Urinary bladder (tissue), 3 donors: ENCODE measurements at regions not wholly inside any gene's neighbourhood (a gene's known extent, or its start where the extent isn't known, plus 50 kb on each side); places are given as distances from the start of the nearest gene placed in this dataset.

Source experiments
- DNase-seq: peaks from one replicate; pipeline ENCODE4 v3.0.0-alpha.2; 2015; ENCODE audit errors: extremely low spot score
- H3K27ac ChIP-seq: one replicate; pipeline ENCODE4 v1.5.1; 2013; ENCODE audit warnings: low read depth, mild to moderate bottlenecking, moderate library complexity
- H3K36me3 ChIP-seq: one replicate; pipeline ENCODE4 v1.6.1; 2013; ENCODE audit warnings: mild to moderate bottlenecking, moderate library complexity; ENCODE audit not compliant: insufficient read depth
- H3K4me1 ChIP-seq: one replicate; pipeline ENCODE4 v1.6.1; 2013; ENCODE audit warnings: mild to moderate bottlenecking, moderate library complexity; ENCODE audit not compliant: insufficient read depth
- H3K4me3 ChIP-seq: one replicate; pipeline ENCODE4 v1.5.1; 2013; ENCODE audit warnings: low read depth, low read length
- WGBS: extraction: QIAGEN DNeasy Blood & Tissue Kit; methylation state at CpG from one replicate; pipeline ENCODE4 v1.1.7; 2013; 5-methylcytosine and 5-hydroxymethylcytosine counted together
- donor health status: healthy with polysubstance abuse.
- donor health status: healthy.

DNA sequence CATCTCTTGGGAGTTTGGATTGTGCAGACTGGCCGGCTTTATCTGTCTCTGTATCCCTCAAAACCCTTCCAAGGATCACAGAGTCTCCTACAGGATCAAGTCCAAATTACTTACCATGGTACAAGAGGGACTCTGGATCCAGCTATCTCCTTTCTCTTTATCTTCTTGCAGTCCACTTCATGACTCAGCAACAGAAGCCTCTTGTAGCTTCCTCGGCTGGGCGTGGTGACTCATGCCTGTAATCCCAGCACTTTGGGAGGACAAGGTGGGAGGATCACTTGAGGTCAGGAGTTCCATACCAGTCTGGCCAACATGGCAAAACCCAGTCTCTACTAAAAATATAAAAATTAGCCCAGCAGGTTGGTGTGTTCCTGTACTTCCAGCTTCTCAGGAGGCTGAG is 189.7 kb downstream of the BCAT1 start:
- DNase-seq, result no peak
- Histone ChIP-seq H3K27ac (no peak overlapping the region), H3K36me3 (no peaks in the 10 kb centered on the region), H3K4me3 (no peak overlapping the region), H3K4me1 (no peaks in the 10 kb centered on the region)
- 88% methylated on average over 3 of the region's 3 CpGs for WGBS

DNA sequence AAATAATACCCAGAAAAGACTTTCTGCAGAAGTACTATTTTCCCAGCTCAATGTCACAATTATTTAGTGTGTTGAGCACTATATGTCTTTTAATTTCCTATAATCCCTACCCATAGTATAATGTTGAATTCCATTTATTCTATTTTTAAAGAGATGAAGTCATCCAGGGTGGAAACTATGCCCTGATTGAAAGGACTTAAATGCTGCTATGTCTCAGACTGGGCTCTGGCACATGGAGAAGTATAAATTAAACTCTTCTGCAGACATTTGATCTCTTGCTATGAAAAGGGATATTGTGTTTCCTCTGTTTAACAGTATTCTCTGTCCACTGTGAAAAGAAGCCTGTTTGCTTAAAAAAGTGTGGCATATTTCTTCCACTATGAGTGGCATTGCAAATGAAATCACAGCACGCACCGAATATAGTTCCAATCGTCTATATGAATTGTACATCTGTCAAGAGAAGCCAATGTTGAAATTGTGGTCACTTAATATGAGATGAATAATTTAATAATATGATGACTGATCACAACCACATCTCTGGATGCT is 192.3 kb downstream of the BCAT1 start:
- Histone ChIP-seq H3K4me3 (no peak overlapping the region), H3K36me3 (no peaks in the 10 kb centered on the region), H3K4me1 (no peaks in the 10 kb centered on the region), H3K27ac (no peak overlapping the region)
- no peak for DNase-seq
- WGBS, result 85% methylated on average over 3 of the region's 3 CpGs

DNA sequence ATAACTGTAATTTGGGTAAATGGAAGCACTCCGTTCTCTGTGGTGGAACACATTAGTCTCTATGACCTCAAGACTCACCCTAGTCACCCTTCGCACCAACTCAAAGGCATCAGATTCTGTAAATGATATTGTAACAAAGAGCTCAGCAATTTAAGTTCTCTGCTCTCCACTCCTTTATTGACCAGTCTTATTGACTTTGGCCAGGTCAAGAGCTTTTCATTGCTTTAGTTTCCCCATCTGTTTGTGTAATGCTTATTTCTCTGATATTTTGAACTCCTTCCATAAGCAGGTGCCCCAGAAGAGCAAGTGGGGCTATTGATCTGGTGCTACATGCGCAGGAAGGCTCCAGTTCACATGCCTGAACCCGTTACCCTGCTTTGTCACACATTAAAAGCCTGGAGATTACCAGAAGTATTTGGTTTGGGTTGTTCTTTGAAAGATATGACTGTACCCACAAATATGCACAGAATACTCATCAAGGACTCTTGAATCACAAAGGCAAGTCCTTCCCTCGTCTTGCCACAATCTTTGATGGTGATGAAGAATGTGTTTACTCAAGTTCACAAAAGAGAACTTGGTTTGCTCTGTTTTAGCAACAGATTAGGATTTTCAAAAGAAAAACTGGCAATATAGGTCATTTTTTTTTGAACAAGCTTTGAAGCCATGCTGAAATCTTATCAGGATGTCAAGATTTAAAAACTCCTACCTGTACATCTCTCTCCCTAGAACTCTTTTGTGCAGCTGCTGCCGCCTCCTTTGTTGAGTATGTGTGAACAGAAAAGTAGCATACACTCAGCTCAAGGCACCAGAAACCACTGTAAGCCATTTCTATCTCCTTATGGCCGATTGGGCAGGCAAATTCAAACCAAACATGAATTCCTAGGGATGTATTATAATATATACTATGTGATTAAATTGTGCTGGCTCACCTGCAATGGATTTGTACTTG is 193.9 kb downstream of the BCAT1 start:
- DNase-seq, result no peak
- H3K27ac ChIP-seq, result no peak overlapping the region
- WGBS, result 70% methylated on average over 7 of the region's 7 CpGs
- no peaks in the 10 kb centered on the region for H3K4me1 ChIP-seq
- H3K4me3 ChIP-seq, result no peak overlapping the region
- H3K36me3 ChIP-seq, result no peaks in the 10 kb centered on the region

DNA sequence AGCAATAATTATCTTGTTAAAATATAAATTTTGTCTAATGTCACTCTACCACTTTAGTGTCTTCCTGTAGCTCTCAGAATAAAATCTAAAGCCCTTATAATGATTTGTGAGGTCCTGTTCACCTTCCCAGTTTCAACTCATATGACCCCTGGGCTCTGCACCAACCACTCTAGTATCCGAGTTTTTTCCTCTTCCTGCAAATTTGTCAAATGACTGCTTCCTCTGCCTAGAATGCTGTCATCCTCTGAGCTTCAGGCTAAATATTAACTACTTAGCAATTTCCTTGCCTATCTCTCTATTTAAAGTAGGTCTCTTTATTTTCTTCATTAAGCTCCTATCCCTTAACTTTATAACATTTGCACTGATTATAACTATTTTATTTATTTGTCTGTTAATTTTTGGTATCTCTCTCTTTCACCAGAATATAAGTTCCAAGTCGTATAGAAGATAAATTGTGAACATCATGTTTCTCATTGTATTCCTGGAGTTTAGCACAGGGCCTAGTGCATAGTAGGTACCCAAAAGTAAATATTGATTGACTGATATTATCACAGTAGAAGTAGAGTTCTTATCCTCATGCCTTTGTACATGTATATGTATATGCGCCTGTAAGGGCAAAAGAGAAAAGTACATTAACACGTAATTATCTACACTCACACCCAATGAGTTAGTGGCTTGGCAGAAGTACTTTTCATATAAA is 196.0 kb downstream of the BCAT1 start:
- WGBS, result 71% methylated on average over 4 of the region's 4 CpGs
- H3K36me3 ChIP-seq, result no peaks in the 10 kb centered on the region
- H3K4me3 ChIP-seq, result no peak overlapping the region
- no peaks in the 10 kb centered on the region for H3K4me1 ChIP-seq
- no peak overlapping the region for H3K27ac ChIP-seq
- no peak for DNase-seq

DNA sequence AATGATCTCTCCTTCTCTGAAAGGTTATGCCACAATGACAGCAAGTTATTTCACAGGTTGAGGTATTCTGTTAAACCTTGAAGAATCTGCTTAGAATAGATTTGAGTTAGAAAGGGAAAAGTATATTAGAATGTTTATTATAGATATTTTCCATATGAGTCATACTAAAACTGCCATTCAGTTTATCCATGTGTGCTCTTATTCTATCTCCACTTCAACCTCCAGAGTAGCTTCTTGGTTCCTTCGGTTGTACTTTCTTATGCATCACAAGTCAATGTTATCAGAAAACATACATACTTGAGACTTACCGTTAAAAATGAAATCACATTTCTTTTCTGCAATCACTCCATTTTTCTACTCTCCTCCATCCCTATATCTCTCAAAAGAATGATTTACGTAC is 197.7 kb downstream of the BCAT1 start:
- no peak overlapping the region for H3K27ac ChIP-seq
- H3K4me1 ChIP-seq, result no peaks in the 10 kb centered on the region
- no peaks in the 10 kb centered on the region for H3K36me3 ChIP-seq

DNA sequence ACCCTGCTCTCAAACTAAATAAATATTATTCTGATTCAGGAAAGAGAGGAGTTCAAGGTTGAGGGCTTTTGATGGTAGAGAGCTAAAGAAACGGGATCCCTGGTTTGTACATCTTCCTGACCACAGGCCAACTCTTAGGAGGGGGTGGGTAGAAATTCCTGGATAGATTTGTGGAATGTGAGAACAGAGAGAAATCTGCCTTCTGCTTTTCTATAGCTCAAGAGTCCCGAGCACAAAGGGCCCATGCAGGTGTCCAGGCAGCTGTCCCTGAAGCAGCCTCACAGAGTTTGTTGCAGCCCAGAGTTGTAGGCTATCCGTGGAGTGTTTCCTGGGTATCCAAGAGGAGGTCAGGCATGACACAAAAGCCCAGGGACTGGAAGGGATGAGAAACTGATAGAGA is 198.6 kb downstream of the BCAT1 start:
- Histone ChIP-seq H3K4me3 (no peak overlapping the region), H3K27ac (no peak overlapping the region), H3K4me1 (no peaks in the 10 kb centered on the region), H3K36me3 (no peaks in the 10 kb centered on the region)
- 68% methylated on average over 3 of the region's 3 CpGs for WGBS
- DNase-seq, result no peak

More for the DNA sequence above, 197.7 kb downstream of the BCAT1 start:
- no peak overlapping the region for H3K4me3 ChIP-seq
- no peak for DNase-seq
- WGBS, result 85% methylated on average over 3 of the region's 3 CpGs

DNA sequence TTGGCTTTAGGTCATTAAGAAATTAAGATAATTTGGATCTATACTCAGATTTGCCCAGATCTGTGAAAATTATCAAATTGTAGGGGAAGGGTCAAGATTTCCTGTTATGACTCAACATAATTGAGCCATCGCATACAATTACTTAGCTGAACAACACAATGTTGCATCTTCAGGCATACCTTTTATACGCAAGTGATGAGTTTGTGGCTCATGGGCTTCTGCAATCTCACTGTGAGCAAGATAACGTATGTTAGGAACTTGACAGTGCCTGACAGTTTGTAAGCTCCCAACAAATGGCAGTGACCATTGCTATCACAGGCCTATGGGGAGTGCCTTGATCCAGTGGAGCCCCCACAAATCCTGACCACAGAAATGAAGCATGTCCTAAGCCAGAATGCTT is 199.7 kb downstream of the BCAT1 start:
- Histone ChIP-seq H3K4me1 (no peaks in the 10 kb centered on the region), H3K36me3 (no peaks in the 10 kb centered on the region), H3K4me3 (no peak overlapping the region), H3K27ac (no peak overlapping the region)
- 93% methylated on average over 3 of the region's 3 CpGs for WGBS
- DNase-seq, result no peak

DNA sequence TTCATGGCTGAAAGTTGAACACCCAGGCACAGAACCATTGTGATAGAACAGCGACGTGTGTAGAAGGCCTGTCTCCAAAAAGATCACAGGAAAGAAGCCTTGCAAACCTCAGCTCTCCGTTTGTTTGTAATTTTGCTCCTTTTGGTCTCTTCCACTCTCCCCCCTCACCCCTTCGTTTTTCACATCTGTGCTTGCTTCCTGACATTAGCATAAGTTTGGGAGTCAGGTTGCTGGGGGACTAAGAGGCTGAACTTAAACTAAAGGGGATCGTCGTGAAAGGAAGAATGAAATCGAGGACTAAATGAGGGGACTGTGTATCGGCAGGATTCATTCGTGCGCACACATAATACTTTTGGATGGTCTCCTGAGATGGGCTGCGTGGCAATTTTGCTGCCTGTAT is 200.6 kb downstream of the BCAT1 start:
- 64% methylated on average over 11 of the region's 11 CpGs for WGBS
- Histone ChIP-seq H3K4me3 (no peak overlapping the region), H3K36me3 (no peaks in the 10 kb centered on the region), H3K27ac (no peak overlapping the region), H3K4me1 (no peaks in the 10 kb centered on the region)
- no peak for DNase-seq

DNA sequence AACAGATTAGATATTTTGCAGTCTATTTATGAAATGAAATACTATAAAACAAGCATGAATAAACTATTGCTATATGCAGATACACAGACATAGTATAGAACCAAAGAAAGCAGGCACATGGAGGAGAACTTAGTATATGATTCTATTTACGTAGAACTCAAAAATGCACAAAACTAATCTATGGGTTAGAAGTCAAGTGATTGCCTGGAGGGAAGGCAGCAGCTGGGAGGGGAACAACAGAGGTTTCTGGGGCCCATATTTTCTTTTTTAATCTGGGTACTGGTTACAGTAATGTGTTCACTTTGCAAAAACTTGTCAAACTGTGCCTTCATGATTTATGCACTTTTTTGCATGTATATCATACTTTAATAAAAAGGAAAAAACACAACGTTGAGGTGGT is 202.0 kb downstream of the BCAT1 start:
- Histone ChIP-seq H3K27ac (no peak overlapping the region), H3K4me1 (no peaks in the 10 kb centered on the region), H3K36me3 (no peaks in the 10 kb centered on the region), H3K4me3 (no peak overlapping the region)
- WGBS, result 51% methylated on average over 2 of the region's 2 CpGs
- DNase-seq, result no peak

DNA sequence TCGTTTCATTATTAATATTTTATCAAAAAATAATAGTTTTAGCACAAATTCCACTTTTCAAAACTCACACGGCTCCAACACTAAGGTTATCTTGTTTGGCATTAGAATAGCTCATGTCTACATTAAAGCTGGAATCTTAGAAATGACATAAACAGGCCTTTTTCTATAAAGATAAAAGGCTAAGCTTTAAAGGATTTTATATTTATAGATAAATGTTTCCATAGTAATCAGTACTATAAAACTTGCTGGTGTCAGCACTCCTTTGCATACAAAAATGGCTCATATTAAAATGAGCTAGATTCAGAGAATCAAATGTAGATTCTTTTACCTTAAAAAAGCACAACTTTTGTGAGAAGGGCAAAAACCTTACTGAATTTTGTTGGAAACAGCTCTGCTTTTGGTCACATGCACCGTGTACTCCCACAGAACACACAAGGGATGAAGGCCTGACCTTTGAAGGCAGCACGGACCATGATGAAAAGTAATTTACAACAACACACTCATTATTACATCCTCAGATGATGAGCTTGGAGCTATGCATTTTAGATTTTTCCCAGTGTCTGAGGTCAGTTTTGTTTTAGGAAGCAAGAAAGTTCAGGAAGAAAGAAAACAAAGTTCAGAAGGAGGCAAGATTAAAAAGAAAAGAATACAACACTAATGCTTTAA is 202.8 kb downstream of the BCAT1 start:
- no peak overlapping the region for H3K4me3 ChIP-seq
- H3K36me3 ChIP-seq, result no peaks in the 10 kb centered on the region
- no peaks in the 10 kb centered on the region for H3K4me1 ChIP-seq
- no peak for DNase-seq
- no peak overlapping the region for H3K27ac ChIP-seq
- 36% methylated on average over 4 of the region's 4 CpGs for WGBS

DNA sequence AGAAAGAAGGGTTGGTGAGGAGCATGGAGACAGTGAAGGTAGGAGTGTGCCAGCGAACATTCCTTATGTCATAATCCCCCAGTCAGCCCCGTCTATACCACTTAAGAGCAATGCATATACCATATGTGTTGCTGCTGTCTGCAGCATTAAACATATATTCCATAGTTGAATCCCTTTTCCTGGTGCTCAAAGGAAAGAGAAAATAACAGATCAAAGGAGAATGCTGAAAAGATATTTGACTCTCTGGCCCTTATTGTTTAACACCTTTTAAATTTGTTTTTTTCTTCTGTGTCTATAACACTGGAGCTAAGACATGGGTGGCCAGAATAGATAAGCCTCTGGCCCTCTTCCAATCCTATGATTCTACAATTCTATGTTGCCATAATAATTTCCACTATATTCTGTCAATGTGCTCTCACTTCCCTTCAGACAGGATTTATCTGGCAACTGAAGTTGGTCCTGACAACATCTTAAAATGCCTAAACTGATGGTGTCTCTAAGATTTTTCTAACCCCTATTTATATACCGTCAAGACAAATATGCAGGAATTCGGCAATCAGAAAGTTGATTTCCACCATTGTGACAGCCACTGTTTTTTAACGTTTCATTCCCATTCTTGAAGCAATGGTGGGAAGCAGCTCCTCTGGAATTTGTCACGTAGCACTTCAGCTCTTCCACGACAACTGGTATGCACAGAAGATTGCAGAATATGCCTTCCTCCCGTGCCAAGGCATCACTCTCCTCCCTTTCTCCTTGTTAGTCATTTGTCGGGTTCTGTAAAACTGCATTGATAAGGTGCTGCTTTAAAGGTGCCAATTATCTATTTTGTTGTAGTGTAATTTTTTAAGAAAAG is 204.7 kb downstream of the BCAT1 start:
- H3K36me3 ChIP-seq, result no peaks in the 10 kb centered on the region
- H3K4me3 ChIP-seq, result no peak overlapping the region
- no peak overlapping the region for H3K27ac ChIP-seq
- no peak for DNase-seq
- WGBS, result 51% methylated on average over 9 of the region's 9 CpGs
- no peaks in the 10 kb centered on the region for H3K4me1 ChIP-seq

DNA sequence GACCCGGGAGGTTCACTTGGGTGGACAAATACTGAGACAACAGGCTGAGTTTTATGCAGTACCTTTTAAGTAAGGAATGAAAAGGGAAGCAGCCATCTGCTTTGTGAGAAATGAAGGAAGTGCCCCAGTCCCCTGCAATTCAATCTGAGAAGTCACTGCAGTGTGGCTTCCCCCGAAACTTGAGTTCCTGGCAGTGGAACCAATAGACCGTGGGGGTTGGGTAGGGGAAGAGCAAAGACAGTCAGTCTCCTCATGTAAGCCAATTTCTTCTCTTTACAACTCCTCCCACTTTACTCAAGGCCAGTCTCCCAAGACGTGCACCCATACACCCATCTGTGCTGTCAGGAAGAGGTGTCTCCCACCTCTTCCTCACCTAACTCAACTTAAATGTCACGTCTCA is 206.5 kb downstream of the BCAT1 start:
- Histone ChIP-seq H3K4me1 (no peaks in the 10 kb centered on the region), H3K4me3 (no peak overlapping the region), H3K36me3 (no peaks in the 10 kb centered on the region), H3K27ac (no peak overlapping the region)
- 81% methylated on average over 5 of the region's 5 CpGs for WGBS
- no peak for DNase-seq

DNA sequence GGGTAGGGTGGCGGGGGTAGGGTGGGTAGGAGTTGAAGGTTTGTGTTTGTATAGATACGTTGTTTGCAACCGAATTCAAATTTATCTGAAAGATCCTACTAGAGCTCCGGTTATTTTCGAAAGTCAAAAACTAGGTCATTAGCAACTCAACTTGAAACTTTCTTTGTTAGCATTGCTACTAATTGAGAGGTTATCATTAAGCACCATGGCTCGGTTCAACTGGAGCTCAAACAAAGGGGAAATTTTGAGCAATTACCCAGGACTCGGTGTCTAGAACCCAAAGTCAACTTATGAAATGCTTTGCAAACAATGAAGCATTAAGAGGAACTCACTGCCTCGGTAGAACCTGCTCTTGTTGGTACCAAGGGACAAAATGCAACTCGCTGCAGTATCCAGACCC is 207.7 kb downstream of the BCAT1 start:
- Histone ChIP-seq H3K27ac (no peak overlapping the region), H3K36me3 (no peaks in the 10 kb centered on the region), H3K4me3 (no peak overlapping the region), H3K4me1 (no peaks in the 10 kb centered on the region)
- 91% methylated on average over 9 of the region's 9 CpGs for whole genome bisulfite sequencing
- DNase-seq, result no peak
